ENCODE measurements at regions not wholly inside any gene's neighbourhood (a gene's known extent, or its start where the extent isn't known, plus 50 kb on each side); places are given as distances from the start of the nearest gene placed in this dataset.
A peak's percentile ranks its signal among the peaks of the same experiment; 100 is the strongest.

DNA sequence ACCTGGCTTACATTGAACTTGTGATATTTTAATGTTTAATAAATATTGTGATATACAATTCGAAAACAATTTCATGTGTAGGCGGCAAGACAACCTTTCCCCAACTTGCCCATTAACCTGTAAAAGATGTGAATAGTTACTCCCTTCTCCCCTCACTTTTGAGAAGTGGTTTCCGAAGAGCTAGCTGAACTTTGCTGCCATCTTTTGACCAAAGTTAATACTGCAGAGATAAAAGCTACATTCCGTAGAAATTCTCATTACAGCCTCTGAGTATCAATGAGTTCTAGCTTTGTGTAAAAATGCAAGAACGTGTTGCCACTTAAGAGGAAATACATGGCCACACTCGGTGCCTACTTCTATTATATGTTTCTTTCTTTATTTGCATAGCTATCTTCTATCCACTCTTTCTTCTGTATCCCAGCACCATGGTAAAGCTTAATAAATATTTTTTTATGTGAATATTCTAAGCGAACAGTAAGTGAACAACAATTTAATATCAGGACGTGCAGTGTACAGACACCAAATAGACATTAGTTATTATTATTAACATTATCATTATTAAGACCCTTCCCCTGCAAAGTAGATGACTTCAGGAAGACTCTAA, 105.1 kb upstream of the TMEM260 start:
- Histone ChIP-seq H4K20me1 (ENCODE audit: insufficient read depth, low read length) (no peaks in the 10 kb centered on the region), H3K4me1 (ENCODE audit: control insufficient read depth in 1 of 2, insufficient read depth in 2 of 2, low read length in 2 of 2) (no peaks in the 10 kb centered on the region), H3K4me3 (replicated peaks in 1 of 3; ENCODE audit: low read depth in 2 of 3, low read length in 3 of 3) (no peak overlapping the region), H3K79me2 (ENCODE audit: insufficient read depth, low read length) (no peaks in the 10 kb centered on the region), H2AFZ (ENCODE audit: insufficient read depth, low read depth, low read length, poor library complexity, severe bottlenecking) (no peak overlapping the region), H3K9me3 (replicated peaks in 1 of 2; ENCODE audit: control insufficient read depth in 1 of 2, insufficient read depth in 1 of 2, low read length in 2 of 2) (no peaks in the 10 kb centered on the region), H3K27ac (ENCODE audit: low read depth in 1 of 2, low read length in 2 of 2) (no peak overlapping the region), H3K27me3 (ENCODE audit: control insufficient read depth in 2 of 2, insufficient read depth in 2 of 2, low read length in 2 of 2) (no peaks in the 10 kb centered on the region), H3K4me2 (replicated peaks; ENCODE audit: extremely low read depth, low read length, poor library complexity, severe bottlenecking) (no peak overlapping the region), H3K9ac (ENCODE audit: insufficient read depth, low read length, poor library complexity, severe bottlenecking) (no peak overlapping the region), H3K36me3 (replicated peaks in 1 of 2; ENCODE audit: control insufficient read depth in 1 of 2, insufficient read depth in 2 of 2, low read length in 2 of 2) (no peaks in the 10 kb centered on the region)
- peaks cover 0 to 6% (median 0%) of the 10 kb centered on the region in 3 donors for H3K27me3 Mint-ChIP-seq (ENCODE audit: low read depth in 3 of 3)
- H3K4me1 Mint-ChIP-seq: no peaks in the 10 kb centered on the region
- no peak overlapping the region for H3K27ac Mint-ChIP-seq
- TF ChIP-seq, protein P1, sequence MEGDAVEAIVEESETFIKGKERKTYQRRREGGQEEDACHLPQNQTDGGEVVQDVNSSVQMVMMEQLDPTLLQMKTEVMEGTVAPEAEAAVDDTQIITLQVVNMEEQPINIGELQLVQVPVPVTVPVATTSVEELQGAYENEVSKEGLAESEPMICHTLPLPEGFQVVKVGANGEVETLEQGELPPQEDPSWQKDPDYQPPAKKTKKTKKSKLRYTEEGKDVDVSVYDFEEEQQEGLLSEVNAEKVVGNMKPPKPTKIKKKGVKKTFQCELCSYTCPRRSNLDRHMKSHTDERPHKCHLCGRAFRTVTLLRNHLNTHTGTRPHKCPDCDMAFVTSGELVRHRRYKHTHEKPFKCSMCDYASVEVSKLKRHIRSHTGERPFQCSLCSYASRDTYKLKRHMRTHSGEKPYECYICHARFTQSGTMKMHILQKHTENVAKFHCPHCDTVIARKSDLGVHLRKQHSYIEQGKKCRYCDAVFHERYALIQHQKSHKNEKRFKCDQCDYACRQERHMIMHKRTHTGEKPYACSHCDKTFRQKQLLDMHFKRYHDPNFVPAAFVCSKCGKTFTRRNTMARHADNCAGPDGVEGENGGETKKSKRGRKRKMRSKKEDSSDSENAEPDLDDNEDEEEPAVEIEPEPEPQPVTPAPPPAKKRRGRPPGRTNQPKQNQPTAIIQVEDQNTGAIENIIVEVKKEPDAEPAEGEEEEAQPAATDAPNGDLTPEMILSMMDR (IDR thresholded peaks at IDR 0.05): peak; percentile 85
- no peaks in the 10 kb centered on the region for H3K36me3 Mint-ChIP-seq
- peak; percentile 12 to 53 (median 28) for DNase-seq
- no peak overlapping the region for H3K4me3 Mint-ChIP-seq
- intact Hi-C loops (cut with micrococcal nuclease): loop anchor here (5.0 to 10.0 kb wide), 2 partner anchors 740 to 1027 kb away; no protein-coding TSS in a partner anchor
- no peaks in the 10 kb centered on the region for H3K9me3 Mint-ChIP-seq
- 0% methylated on average over 1 of the region's 8 CpGs for WGBS (ENCODE audit: insufficient coverage)

DNA sequence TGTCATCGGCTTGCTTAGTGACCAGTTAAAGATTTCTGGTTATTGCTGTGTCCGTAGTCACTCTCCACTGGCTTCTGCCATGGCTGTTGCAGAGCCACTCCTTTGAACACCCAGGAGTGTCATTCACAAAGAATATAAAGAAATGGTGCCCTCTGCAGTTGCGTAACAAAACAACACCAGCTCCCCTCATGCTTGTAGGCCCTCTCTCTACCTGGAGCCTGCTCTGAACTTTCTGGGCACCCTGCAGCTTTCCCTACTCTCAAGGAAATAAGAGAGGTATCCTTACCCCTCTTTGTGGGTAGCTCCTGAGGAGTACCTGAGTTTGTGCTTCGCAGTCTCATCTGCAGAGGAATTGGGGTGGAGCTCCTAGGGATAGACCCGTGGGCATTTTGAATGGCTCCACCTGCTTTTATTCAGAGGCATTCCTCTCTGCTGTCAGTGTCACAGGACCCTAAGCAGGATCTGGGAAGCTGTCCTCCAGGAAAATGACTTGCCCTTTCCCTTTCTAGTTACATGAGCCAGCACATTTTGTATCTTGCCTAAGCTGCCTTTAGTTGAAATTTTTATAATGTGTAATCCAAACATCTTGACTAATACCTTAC, 97.2 kb upstream of the TMEM260 start:
- DNase-seq: no peak
- H3K27me3 Mint-ChIP-seq (ENCODE audit: low read depth in 3 of 3): peaks cover 0 to 6% (median 0%) of the 10 kb centered on the region in 3 donors
- no peaks in the 10 kb centered on the region for H3K4me1 Mint-ChIP-seq
- no peak overlapping the region for H3K9ac ChIP-seq (ENCODE audit: insufficient read depth, low read length, poor library complexity, severe bottlenecking)
- TF ChIP-seq, protein P1 (IDR thresholded peaks at IDR 0.05): no peak
- H4K20me1 ChIP-seq (ENCODE audit: insufficient read depth, low read length): no peaks in the 10 kb centered on the region
- H3K4me3 Mint-ChIP-seq: no peak overlapping the region
- no peaks in the 10 kb centered on the region for H3K9me3 ChIP-seq (replicated peaks in 1 of 2; ENCODE audit: control insufficient read depth in 1 of 2, insufficient read depth in 1 of 2, low read length in 2 of 2)
- H3K4me1 ChIP-seq (ENCODE audit: control insufficient read depth in 1 of 2, insufficient read depth in 2 of 2, low read length in 2 of 2): no peaks in the 10 kb centered on the region
- H3K4me3 ChIP-seq (replicated peaks in 1 of 3; ENCODE audit: low read depth in 2 of 3, low read length in 3 of 3): no peak overlapping the region
- no peaks in the 10 kb centered on the region for H3K27me3 ChIP-seq (ENCODE audit: control insufficient read depth in 2 of 2, insufficient read depth in 2 of 2, low read length in 2 of 2)
- intact Hi-C loops (cut with micrococcal nuclease): no loop called here
- no peaks in the 10 kb centered on the region for H3K36me3 ChIP-seq (replicated peaks in 1 of 2; ENCODE audit: control insufficient read depth in 1 of 2, insufficient read depth in 2 of 2, low read length in 2 of 2)
- no peak overlapping the region for H2AFZ ChIP-seq (ENCODE audit: insufficient read depth, low read depth, low read length, poor library complexity, severe bottlenecking)
- H3K27ac Mint-ChIP-seq: no peak overlapping the region
- no peaks in the 10 kb centered on the region for H3K79me2 ChIP-seq (ENCODE audit: insufficient read depth, low read length)
- H3K36me3 Mint-ChIP-seq: no peaks in the 10 kb centered on the region
- WGBS (ENCODE audit: insufficient coverage): 94% methylated on average over 3 of the region's 5 CpGs
- H3K4me2 ChIP-seq (replicated peaks; ENCODE audit: extremely low read depth, low read length, poor library complexity, severe bottlenecking): no peak overlapping the region
- no peaks in the 10 kb centered on the region for H3K9me3 Mint-ChIP-seq
- no peak overlapping the region for H3K27ac ChIP-seq (ENCODE audit: low read depth in 1 of 2, low read length in 2 of 2)

Measured in CD14-positive monocyte (primary cell).